ENCODE measurements at regions not wholly inside any gene's neighbourhood (a gene's known extent, or its start where the extent isn't known, plus 50 kb on each side); places are given as distances from the start of the nearest gene placed in this dataset.
"Not testable (repeated sequence)": the region's sequence is repeated elsewhere in the genome, so short reads cannot be mapped to it uniquely, and the experiment has no call there.

- no peak for DNase-seq
Measured at GRCh38 chr4:19531906-19532848, 719.5 kb upstream of the SLIT2 start.

- DNase-seq = no peak
Measured at GRCh38 chr4:19523964-19524363, 727.7 kb upstream of the SLIT2 start.

GRCh38 chr4:19522966-19523365 lies 728.7 kb upstream of the SLIT2 start:
- DNase-seq = no peak

GRCh38 chr4:19520939-19521520 lies 730.7 kb upstream of the SLIT2 start:
- DNase-seq = no peak

GRCh38 chr4:19514276-19515070 lies 737.2 kb upstream of the SLIT2 start:
- DNase-seq = no peak

- DNase-seq = no peak
Measured at GRCh38 chr4:19512086-19512485, 739.6 kb upstream of the SLIT2 start.

- DNase-seq = no peak
Measured at GRCh38 chr4:19510993-19511392, 740.7 kb upstream of the SLIT2 start.

- no peak for DNase-seq
Measured at GRCh38 chr4:19508442-19508841, 743.3 kb upstream of the SLIT2 start.

- DNase-seq = no peak
Measured at GRCh38 chr4:19497705-19498104, 754.0 kb upstream of the SLIT2 start.

GRCh38 chr4:19496756-19497155 lies 754.9 kb upstream of the SLIT2 start:
- DNase-seq = no peak

- DNase-seq = no peak
Measured at GRCh38 chr4:19494961-19495360, 756.7 kb upstream of the SLIT2 start.

- no peak for DNase-seq
Measured at GRCh38 chr4:19492606-19493005, 759.1 kb upstream of the SLIT2 start.

- no peak for DNase-seq
Measured at GRCh38 chr4:19486400-19486799, 765.3 kb upstream of the SLIT2 start.

- DNase-seq = no peak
Measured at GRCh38 chr4:19478791-19479190, 772.9 kb upstream of the SLIT2 start.

GRCh38 chr4:19473569-19473968 lies 778.1 kb upstream of the SLIT2 start:
- no peak for DNase-seq

- no peak for DNase-seq
Measured at GRCh38 chr4:19472666-19473065, 779.0 kb upstream of the SLIT2 start.

- not testable (repeated sequence) for DNase-seq
Measured at GRCh38 chr4:19470001-19470400, 781.7 kb upstream of the SLIT2 start.

- no peak for DNase-seq
Measured at GRCh38 chr4:19462117-19462516, 789.6 kb upstream of the SLIT2 start.

GRCh38 chr4:19455850-19456602 lies 795.7 kb upstream of the SLIT2 start:
- no peak for DNase-seq

- no peak for DNase-seq
Measured at GRCh38 chr4:19455196-19455595, 796.5 kb upstream of the SLIT2 start.

GRCh38 chr4:19438233-19438632 lies 813.5 kb upstream of the SLIT2 start:
- no peak for DNase-seq

Data from anterior cingulate cortex (tissue), 58 donors.